BJ (cell line): ENCODE measurements at regions not wholly inside any gene's neighbourhood (a gene's known extent, or its start where the extent isn't known, plus 50 kb on each side); places are given as distances from the start of the nearest gene placed in this dataset.

Source experiments
- CTCF ChIA-PET: fragments of 350-600 bp; formaldehyde crosslinking; extraction: SDS; loops from one replicate; lab custom pipeline; 2021; ENCODE audit warnings: antibody characterized with exemption, inconsistent platforms; lab: Yijun Ruan, JAX
- POLR2A ChIA-PET: fragments of 300-600 bp; sonication (Branson Sonifier 250); formaldehyde crosslinking; extraction: SDS; loops from one replicate; lab custom pipeline; 2021; ENCODE audit warnings: antibody characterized with exemption; lab: Charles Lee
- DNase-seq: peaks from one replicate; pipeline ENCODE4 v3.0.0-alpha.2; 2011; ENCODE audit warnings: low read depth
- H3K27me3 ChIP-seq: 2 replicates; pipeline ENCODE4 v1.6.0; 2011; ENCODE audit warnings: low read length; ENCODE audit not compliant: control insufficient read depth, insufficient read depth
- H3K36me3 ChIP-seq: 2 replicates; pipeline ENCODE4 v1.5.1; 2011; ENCODE audit warnings: low read length; ENCODE audit not compliant: control insufficient read depth, insufficient read depth
- H3K4me3 ChIP-seq: 2 replicates; pipeline ENCODE4 v1.5.1; 2011; ENCODE audit warnings: low read depth, mild to moderate bottlenecking, control low read depth, low read length
- CTCF ChIP-seq: IDR thresholded peaks from 2 replicates; pipeline ENCODE4 v1.5.1; 2011; ENCODE audit warnings: low read depth, mild to moderate bottlenecking, control low read depth, inconsistent platforms, low read length, moderate library complexity; ENCODE audit not compliant: insufficient read depth

- TF ChIP-seq CTCF: no peak
- H3K36me3 ChIP-seq: no peaks in the 10 kb centered on the region
- ChIA-PET CTCF (no interaction called here), POLR2A (no interaction called here)
- no peaks in the 10 kb centered on the region for H3K27me3 ChIP-seq
- no peak overlapping the region for H3K4me3 ChIP-seq
- no peak for DNase-seq
Observed at GRCh38 chr4:34176609-34177008, 2067.7 kb downstream of the ARAP2 start.

- H3K36me3 ChIP-seq: no peaks in the 10 kb centered on the region
- ChIA-PET CTCF (no interaction called here), POLR2A (no interaction called here)
- H3K4me3 ChIP-seq: no peak overlapping the region
- TF ChIP-seq CTCF: no peak
- H3K27me3 ChIP-seq: no peaks in the 10 kb centered on the region
- DNase-seq: no peak
Observed at GRCh38 chr4:34178476-34178875, 2065.8 kb downstream of the ARAP2 start.

GRCh38 chr4:34181311-34181841, 2062.9 kb downstream of the ARAP2 start:
- no peak overlapping the region for H3K4me3 ChIP-seq
- ChIA-PET POLR2A (interaction anchor here (0.6 kb wide), 1 partner anchor 341 kb away, joined by 6 read pairs; no protein-coding TSS in a partner anchor), CTCF (no interaction called here)
- H3K36me3 ChIP-seq: no peaks in the 10 kb centered on the region
- DNase-seq: peak; percentile 84
- no peaks in the 10 kb centered on the region for H3K27me3 ChIP-seq
- TF ChIP-seq CTCF: no peak

- Histone ChIP-seq H3K27me3 (no peaks in the 10 kb centered on the region), H3K36me3 (no peaks in the 10 kb centered on the region), H3K4me3 (no peak overlapping the region)
- ChIA-PET CTCF (interaction anchor here (0.7 kb wide), 1 partner anchor 1220 kb away, joined by 4 read pairs; no protein-coding TSS in a partner anchor), POLR2A (interaction anchor here (0.6 kb wide), 1 partner anchor 341 kb away, joined by 6 read pairs; no protein-coding TSS in a partner anchor)
- TF ChIP-seq CTCF: no peak
- peak; percentile 47 for DNase-seq
Observed at GRCh38 chr4:34181891-34182290, 2062.4 kb downstream of the ARAP2 start.

GRCh38 chr4:34182306-34182705, 2062.0 kb downstream of the ARAP2 start:
- TF ChIP-seq CTCF: no peak
- Histone ChIP-seq H3K4me3 (no peak overlapping the region), H3K36me3 (no peaks in the 10 kb centered on the region), H3K27me3 (no peaks in the 10 kb centered on the region)
- ChIA-PET POLR2A (interaction anchor here (0.5 kb wide), 1 partner anchor 344 kb away, joined by 3 read pairs; no protein-coding TSS in a partner anchor), CTCF (interaction anchor here (0.7 kb wide), 1 partner anchor 1221 kb away, joined by 4 read pairs; no protein-coding TSS in a partner anchor)
- DNase-seq: no peak
